HL-60 (cell line): ENCODE measurements at regions not wholly inside any gene's neighbourhood (a gene's known extent, or its start where the extent isn't known, plus 50 kb on each side); places are given as distances from the start of the nearest gene placed in this dataset.

Experiments
- DNase-seq, 2 experiments: peaks; one replicate each; pipeline ENCODE4 v3.0.0-alpha.2; 2010 to 2020; ENCODE audit warnings: low read depth in 1 of 2, low spot score in 1 of 2
- H3K27ac ChIP-seq: fragments of 250-450 bp; sonication (Bioruptor Pico); replicated peaks from 2 replicates; pipeline ENCODE4 v1.5.1; 2020; ENCODE audit warnings: mild to moderate bottlenecking, moderate library complexity
- H3K27me3 ChIP-seq: fragments of 250-450 bp; sonication (Bioruptor Pico); 2 replicates; pipeline ENCODE4 v1.5.1; 2021; ENCODE audit warnings: mild to moderate bottlenecking, moderate library complexity; ENCODE audit not compliant: insufficient read depth, poor library complexity, severe bottlenecking
- H3K4me3 ChIP-seq: replicated peaks from 2 replicates; pipeline ENCODE4 v1.5.1; 2011; ENCODE audit warnings: mild to moderate bottlenecking, control low read depth, low read length; ENCODE audit not compliant: insufficient read depth
- GABPA ChIP-seq: IDR thresholded peaks from 2 replicates; pipeline ENCODE4 v1.6.1; 2012; ENCODE audit warnings: low read depth
- POLR2AphosphoS5 ChIP-seq: IDR thresholded peaks from 2 replicates; pipeline ENCODE4 v1.6.1; 2012; ENCODE audit warnings: low read depth
- SPI1 ChIP-seq: IDR thresholded peaks from 2 replicates; pipeline ENCODE4 v1.6.1; 2012; ENCODE audit warnings: low read depth, mild to moderate bottlenecking, borderline replicate concordance
- TF ChIP-seq, protein P1 (sequence below): IDR thresholded peaks from one replicate; pipeline ENCODE4 v1.5.1; 2011; ENCODE audit warnings: low read length, control low read depth, inconsistent platforms; ENCODE audit not compliant: insufficient read depth
- TF ChIP-seq, protein P2 (sequence below): IDR thresholded peaks from 2 replicates; pipeline ENCODE4 v1.6.1; 2012; ENCODE audit warnings: low read depth; ENCODE audit not compliant: insufficient replicate concordance

- TF ChIP-seq, protein P1, sequence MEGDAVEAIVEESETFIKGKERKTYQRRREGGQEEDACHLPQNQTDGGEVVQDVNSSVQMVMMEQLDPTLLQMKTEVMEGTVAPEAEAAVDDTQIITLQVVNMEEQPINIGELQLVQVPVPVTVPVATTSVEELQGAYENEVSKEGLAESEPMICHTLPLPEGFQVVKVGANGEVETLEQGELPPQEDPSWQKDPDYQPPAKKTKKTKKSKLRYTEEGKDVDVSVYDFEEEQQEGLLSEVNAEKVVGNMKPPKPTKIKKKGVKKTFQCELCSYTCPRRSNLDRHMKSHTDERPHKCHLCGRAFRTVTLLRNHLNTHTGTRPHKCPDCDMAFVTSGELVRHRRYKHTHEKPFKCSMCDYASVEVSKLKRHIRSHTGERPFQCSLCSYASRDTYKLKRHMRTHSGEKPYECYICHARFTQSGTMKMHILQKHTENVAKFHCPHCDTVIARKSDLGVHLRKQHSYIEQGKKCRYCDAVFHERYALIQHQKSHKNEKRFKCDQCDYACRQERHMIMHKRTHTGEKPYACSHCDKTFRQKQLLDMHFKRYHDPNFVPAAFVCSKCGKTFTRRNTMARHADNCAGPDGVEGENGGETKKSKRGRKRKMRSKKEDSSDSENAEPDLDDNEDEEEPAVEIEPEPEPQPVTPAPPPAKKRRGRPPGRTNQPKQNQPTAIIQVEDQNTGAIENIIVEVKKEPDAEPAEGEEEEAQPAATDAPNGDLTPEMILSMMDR = no peak
- TF ChIP-seq POLR2AphosphoS5 (no peak), SPI1 (peak; percentile 14; the same call in 1 of the 2 replicates)
- peak; percentile 71 to 90 for DNase-seq
- Histone ChIP-seq H3K4me3 (no peak overlapping the region), H3K27me3 (no peaks in the 10 kb centered on the region), H3K27ac (no peak overlapping the region)
Observed at GRCh38 chr13:29925457-29926097, 75.2 kb upstream of the UBL3 start.

DNA sequence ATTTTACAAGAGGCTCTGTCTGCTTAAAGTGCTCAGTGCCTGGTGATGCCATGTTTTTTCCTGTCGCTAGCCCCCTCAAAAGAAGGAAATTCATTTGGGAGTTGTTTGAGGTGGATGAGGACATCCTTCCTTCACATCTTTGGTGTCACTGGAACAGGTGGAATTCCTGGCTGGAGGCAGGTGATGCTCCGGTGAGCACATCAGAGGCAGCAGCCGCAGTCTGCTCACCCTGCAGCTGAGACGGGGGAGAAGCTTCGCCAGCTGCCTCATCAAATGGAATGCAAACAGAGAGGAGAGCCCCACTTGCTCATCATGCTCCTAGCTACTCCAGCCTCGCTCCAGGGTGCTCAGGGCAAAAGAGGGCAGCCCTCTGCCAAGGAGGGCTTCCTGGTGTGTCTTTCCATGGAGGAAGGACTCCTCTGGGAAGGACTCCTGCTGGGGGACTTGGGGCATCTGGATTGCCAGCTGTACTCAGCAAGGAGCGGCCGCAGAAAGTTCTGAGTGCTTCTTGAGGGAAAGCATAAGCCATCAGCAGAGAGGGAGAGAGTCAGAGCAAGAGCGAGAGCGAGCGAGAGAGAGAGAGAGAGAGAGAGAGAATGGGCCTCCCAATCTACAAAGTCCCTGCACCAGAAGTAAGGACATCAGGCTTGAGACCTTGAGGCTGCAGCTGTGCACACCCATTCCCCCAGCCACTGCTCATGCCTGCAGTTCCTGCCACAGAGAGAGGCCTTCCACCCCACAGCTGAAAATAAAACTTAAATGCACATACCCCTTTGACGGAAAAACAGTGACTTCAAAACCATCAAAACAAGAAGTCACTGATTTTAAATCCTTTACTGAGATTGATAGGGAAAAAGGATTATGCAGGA lies 74.3 kb upstream of the UBL3 start:
- Histone ChIP-seq H3K27me3 (no peaks in the 10 kb centered on the region), H3K27ac (no peak overlapping the region), H3K4me3 (no peak overlapping the region)
- no peak for DNase-seq
- TF ChIP-seq POLR2AphosphoS5 (no peak), SPI1 (no peak), GABPA (no peak)
- TF ChIP-seq, protein P1 = no peak
- TF ChIP-seq, protein P2, sequence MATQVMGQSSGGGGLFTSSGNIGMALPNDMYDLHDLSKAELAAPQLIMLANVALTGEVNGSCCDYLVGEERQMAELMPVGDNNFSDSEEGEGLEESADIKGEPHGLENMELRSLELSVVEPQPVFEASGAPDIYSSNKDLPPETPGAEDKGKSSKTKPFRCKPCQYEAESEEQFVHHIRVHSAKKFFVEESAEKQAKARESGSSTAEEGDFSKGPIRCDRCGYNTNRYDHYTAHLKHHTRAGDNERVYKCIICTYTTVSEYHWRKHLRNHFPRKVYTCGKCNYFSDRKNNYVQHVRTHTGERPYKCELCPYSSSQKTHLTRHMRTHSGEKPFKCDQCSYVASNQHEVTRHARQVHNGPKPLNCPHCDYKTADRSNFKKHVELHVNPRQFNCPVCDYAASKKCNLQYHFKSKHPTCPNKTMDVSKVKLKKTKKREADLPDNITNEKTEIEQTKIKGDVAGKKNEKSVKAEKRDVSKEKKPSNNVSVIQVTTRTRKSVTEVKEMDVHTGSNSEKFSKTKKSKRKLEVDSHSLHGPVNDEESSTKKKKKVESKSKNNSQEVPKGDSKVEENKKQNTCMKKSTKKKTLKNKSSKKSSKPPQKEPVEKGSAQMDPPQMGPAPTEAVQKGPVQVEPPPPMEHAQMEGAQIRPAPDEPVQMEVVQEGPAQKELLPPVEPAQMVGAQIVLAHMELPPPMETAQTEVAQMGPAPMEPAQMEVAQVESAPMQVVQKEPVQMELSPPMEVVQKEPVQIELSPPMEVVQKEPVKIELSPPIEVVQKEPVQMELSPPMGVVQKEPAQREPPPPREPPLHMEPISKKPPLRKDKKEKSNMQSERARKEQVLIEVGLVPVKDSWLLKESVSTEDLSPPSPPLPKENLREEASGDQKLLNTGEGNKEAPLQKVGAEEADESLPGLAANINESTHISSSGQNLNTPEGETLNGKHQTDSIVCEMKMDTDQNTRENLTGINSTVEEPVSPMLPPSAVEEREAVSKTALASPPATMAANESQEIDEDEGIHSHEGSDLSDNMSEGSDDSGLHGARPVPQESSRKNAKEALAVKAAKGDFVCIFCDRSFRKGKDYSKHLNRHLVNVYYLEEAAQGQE = no peak

- Histone ChIP-seq H3K4me3 (no peak overlapping the region), H3K27me3 (no peaks in the 10 kb centered on the region), H3K27ac (no peak overlapping the region)
- TF ChIP-seq, protein P2 = no peak
- TF ChIP-seq GABPA (no peak), SPI1 (no peak), POLR2AphosphoS5 (no peak)
- TF ChIP-seq, protein P1 = no peak
- DNase-seq = peak in 1 of 2 experiments; percentile 17
Observed at GRCh38 chr13:29923554-29924481, 73.4 kb upstream of the UBL3 start.
